ENCODE measurements at regions not wholly inside any gene's neighbourhood (a gene's known extent, or its start where the extent isn't known, plus 50 kb on each side); places are given as distances from the start of the nearest gene placed in this dataset.
"Not testable (repeated sequence)": the region's sequence is repeated elsewhere in the genome, so short reads cannot be mapped to it uniquely, and the experiment has no call there.

DNA sequence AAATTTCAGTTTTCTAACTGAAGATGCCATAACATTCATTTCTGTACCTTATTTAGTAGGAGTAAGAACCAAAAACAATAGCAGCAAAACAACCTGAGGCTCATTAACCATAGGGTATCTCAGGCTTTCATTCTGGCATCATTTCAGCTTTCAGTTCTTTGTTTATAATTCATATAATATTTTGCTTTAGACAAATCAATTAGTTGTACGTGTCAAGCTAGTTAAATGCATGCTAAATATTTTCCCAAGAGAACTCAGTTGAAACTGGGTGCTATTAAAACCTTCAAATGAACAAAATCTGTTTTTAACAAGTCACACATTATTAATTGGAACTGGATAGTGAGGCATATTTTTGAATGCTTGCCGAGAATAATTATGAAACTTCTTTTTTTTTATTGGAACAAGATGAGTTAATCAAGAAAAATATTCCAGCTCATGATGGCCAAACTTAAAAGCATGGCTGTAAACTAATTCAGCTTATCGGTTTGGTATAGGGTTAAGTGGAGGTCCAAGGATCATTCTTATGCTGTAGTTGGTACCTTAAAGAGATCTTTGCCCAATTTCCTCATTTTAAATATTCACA is 442.7 kb downstream of the BTG1 start:
- DNase-seq (ENCODE audit: low read depth), result no peak
- H3K4me3 ChIP-seq (ENCODE audit: low read depth, low read length), result no peak overlapping the region
- TF ChIP-seq, protein P1, sequence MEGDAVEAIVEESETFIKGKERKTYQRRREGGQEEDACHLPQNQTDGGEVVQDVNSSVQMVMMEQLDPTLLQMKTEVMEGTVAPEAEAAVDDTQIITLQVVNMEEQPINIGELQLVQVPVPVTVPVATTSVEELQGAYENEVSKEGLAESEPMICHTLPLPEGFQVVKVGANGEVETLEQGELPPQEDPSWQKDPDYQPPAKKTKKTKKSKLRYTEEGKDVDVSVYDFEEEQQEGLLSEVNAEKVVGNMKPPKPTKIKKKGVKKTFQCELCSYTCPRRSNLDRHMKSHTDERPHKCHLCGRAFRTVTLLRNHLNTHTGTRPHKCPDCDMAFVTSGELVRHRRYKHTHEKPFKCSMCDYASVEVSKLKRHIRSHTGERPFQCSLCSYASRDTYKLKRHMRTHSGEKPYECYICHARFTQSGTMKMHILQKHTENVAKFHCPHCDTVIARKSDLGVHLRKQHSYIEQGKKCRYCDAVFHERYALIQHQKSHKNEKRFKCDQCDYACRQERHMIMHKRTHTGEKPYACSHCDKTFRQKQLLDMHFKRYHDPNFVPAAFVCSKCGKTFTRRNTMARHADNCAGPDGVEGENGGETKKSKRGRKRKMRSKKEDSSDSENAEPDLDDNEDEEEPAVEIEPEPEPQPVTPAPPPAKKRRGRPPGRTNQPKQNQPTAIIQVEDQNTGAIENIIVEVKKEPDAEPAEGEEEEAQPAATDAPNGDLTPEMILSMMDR (IDR thresholded peaks at IDR 0.05; ENCODE audit: insufficient read depth, low read depth, low read length), result no peak

DNA sequence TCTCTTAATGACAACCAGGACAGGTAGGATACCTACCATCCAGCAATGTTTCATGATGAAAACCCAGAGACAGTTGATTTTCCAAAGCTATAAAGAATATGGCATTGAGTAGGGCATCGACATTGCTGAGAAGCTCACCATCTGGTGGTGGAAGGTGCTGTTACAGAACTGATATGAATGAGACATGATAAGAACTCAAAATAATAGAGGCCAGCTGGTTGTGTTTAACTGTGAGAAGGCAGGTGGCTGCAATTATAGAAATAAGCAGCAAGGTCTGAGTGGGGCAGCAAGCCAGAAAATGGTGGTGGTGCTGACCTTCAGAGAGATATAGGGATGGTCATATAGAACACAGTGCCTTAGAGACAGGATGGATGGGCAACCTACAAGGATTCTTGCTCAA is 449.7 kb downstream of the BTG1 start:
- no peak for DNase-seq (ENCODE audit: low read depth)
- no peak overlapping the region for H3K4me3 ChIP-seq (ENCODE audit: low read depth, low read length)
- TF ChIP-seq, protein P1 (IDR thresholded peaks at IDR 0.05; ENCODE audit: insufficient read depth, low read depth, low read length), result no peak

DNA sequence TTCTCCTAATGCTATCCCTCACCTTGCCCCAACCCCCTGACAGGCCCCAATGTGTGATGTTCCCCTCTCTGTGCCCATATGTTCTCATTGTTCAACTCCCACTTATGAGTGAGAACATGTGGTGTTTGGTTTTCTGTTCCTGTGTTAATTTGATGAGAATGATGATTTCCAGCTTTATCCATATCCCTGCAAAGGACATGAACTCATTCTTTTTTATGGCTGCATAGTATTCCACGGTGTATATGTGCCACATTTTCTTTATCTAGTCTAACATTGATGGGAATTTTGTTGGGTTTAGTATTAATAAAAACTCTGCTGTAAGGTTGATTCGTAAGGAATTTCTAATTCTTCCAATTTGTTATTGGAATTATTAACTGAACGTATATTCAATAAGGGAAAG is 450.2 kb downstream of the BTG1 start:
- not testable (repeated sequence) for H3K4me3 ChIP-seq (ENCODE audit: low read depth, low read length); DNase-seq (ENCODE audit: low read depth)

DNA sequence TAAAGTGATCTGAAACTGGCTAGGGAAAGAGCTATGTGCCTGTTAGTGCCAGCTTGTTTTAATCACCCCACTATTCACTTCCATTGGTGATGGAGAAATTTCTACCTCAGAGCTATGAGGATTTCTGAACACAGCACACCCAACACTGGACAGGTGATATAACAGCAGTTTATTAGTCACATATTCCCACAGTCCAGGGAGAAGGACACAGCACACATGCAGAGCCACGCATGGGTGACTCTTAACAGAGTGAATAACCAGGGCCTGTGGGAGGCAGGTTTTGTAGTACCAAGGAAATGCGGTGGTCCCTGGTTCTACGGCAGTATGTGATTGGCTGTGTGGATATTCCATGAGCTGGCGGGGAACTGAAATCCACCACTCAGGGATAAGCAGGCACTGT is 455.1 kb downstream of the BTG1 start:
- no peak for DNase-seq (ENCODE audit: low read depth)
- no peak overlapping the region for H3K4me3 ChIP-seq (ENCODE audit: low read depth, low read length)
- TF ChIP-seq, protein P1 (IDR thresholded peaks at IDR 0.05; ENCODE audit: insufficient read depth, low read depth, low read length), result no peak

DNA sequence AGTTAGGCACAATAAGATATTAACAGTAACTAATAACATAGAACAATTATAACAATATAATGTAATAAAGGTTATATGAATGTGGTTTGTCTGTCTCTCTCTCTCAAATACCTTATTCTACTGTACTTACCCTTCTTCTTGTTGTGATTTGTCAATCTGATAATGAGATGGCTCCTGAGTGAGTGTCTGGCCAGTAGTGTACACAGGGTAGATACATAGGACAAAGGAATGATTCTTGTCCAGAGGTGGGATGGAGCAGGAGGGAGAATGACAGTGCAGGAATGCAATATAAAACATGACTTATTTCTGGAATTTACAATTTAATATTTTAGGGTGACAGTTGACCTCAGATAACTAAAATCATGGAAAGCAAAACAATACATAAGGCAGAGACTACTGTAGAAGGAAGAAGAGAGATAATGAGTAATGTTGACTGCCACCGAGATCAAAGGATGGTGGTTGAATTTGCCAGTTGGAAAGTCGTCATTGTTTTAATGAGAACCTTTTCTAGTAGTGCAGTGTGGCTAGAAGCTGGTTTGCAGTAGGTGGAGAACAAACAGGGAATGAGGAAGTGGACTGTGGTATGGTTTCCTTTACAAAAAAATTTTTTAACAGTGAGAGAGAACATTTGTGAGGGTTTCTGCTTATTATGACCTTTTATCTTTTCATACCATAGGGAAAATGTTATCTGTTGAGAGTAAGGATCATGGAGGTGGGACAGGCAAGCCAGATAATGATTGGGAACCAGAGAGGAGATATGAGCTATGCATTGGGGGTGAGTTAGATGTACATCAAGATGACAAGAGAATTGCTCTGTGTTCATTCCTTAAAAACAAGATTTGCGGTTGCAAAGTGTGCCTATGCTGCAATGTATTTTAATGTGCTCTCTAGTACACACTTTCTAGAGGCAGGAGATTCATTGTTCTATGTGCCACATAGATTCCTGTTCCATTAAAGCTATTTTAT is 458.3 kb downstream of the BTG1 start:
- TF ChIP-seq, protein P1 (IDR thresholded peaks at IDR 0.05; ENCODE audit: insufficient read depth, low read depth, low read length), result no peak
- no peak overlapping the region for H3K4me3 ChIP-seq (ENCODE audit: low read depth, low read length)
- no peak for DNase-seq (ENCODE audit: low read depth)

DNA sequence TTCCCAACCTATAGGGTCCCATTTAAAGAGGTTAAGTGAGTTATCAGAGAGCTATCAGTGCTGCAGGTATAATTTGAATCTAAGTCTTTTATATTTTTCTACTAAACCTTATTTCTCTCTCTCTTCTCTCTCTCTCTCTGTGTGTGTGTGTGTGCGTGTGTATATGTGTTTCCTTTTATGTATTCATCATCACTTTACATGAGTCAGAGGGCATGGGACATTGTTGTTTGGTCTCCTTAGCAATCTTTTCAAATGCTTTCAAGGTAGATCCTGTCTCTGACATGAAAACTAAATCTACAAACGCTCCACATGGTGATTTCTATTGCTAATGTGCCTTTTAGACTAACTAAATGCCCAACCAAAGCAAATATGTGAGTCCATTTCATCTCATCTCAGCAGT is 459.7 kb downstream of the BTG1 start:
- TF ChIP-seq, protein P1 (IDR thresholded peaks at IDR 0.05; ENCODE audit: insufficient read depth, low read depth, low read length), result no peak

DNA sequence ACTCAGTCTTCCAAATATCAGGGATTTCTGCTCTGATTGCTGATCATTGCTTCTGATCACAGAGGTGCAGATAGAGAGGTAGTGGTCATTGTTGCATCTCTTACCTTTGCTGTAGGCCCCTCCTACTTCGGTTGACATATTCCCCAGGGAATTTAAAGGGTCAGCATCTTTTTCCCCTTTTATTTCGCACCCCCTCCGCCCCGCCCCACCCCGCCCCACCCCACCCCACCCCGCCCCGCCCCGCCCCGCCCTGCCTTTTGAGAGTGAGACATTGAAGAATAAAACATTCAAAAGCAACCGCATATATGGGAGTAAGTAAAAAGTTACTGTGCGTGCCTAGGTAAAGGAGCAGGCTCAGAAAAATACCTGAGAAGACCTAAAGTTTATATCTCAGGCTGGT is 463.9 kb downstream of the BTG1 start:
- TF ChIP-seq, protein P1 (IDR thresholded peaks at IDR 0.05; ENCODE audit: insufficient read depth, low read depth, low read length), result no peak
- DNase-seq (ENCODE audit: low read depth), result no peak
- H3K4me3 ChIP-seq (ENCODE audit: low read depth, low read length), result no peak overlapping the region

More for the DNA sequence above, 459.7 kb downstream of the BTG1 start:
- no peak overlapping the region for H3K4me3 ChIP-seq (ENCODE audit: low read depth, low read length)
- DNase-seq (ENCODE audit: low read depth), result peak; percentile 16

Measured in fibroblast of villous mesenchyme (primary cell).